H1 (cell line): ENCODE measurements at regions not wholly inside any gene's neighbourhood (a gene's known extent, or its start where the extent isn't known, plus 50 kb on each side); places are given as distances from the start of the nearest gene placed in this dataset.

ENCODE experiments used
- CTCF ChIA-PET: fragments of 300-600 bp; sonication (Branson Sonifier 250); formaldehyde crosslinking; loops from one replicate; lab custom pipeline; 2021; ENCODE audit not compliant: partially characterized antibody; lab: Charles Lee
- POLR2A ChIA-PET: fragments of 300-600 bp; sonication (Branson Sonifier 250); formaldehyde crosslinking; loops from one replicate; lab custom pipeline; 2021; ENCODE audit warnings: inconsistent platforms; ENCODE audit not compliant: partially characterized antibody; lab: Charles Lee
- DNase-seq, 2 experiments: peaks; one replicate each; pipeline versions ENCODE4 v3.0.0 to v3.0.0-alpha.2; 2010 to 2022; ENCODE audit warnings: low spot score in 2 of 2, low read depth in 1 of 2, mixed read lengths in 1 of 2
- FAIRE-seq: peaks from 2 replicates; lab custom pipeline; 2011; peaks lifted over from hg19 to GRCh38; lab: Jason Lieb, UNC
- H2AFZ ChIP-seq: 2 replicates; pipeline ENCODE4 v1.8.1; 2012; ENCODE audit warnings: low read length, inconsistent platforms
- H2AK5ac ChIP-seq: 2 replicates; pipeline ENCODE4 v1.6.1; 2013; ENCODE audit warnings: low read depth, low read length
- H2BK120ac ChIP-seq: replicated peaks from 2 replicates; pipeline ENCODE3; 2013; ENCODE audit warnings: low read depth, low read length, inconsistent platforms
- H2BK12ac ChIP-seq: 2 replicates; pipeline ENCODE4 v1.6.1; 2013; ENCODE audit warnings: low read depth, low read length
- H2BK15ac ChIP-seq: 2 replicates; pipeline ENCODE4 v1.6.1; 2013; ENCODE audit warnings: low read length
- H2BK20ac ChIP-seq: 2 replicates; pipeline ENCODE4 v1.6.1; 2013; ENCODE audit warnings: low read length
- H2BK5ac ChIP-seq: 2 replicates; pipeline ENCODE4 v1.6.1; 2013; ENCODE audit warnings: low read depth, low read length
- H3K14ac ChIP-seq: 2 replicates; pipeline ENCODE4 v1.6.1; 2013; ENCODE audit warnings: inconsistent platforms; ENCODE audit not compliant: insufficient read length
- H3K18ac ChIP-seq: 2 replicates; pipeline ENCODE4 v1.6.1; 2013; ENCODE audit warnings: low read length; ENCODE audit errors: extremely low read depth
- H3K23ac ChIP-seq: 2 replicates; pipeline ENCODE4 v1.6.1; 2013; ENCODE audit warnings: inconsistent platforms; ENCODE audit not compliant: insufficient read length
- H3K23me2 ChIP-seq: 2 replicates; pipeline ENCODE4 v1.6.1; 2013; ENCODE audit warnings: low read depth, low read length
- H3K27ac ChIP-seq: 2 replicates; pipeline ENCODE4 v1.6.1; 2011; ENCODE audit warnings: low read depth, low read length, inconsistent platforms
- H3K27me3 ChIP-seq, 4 experiments: replicated peaks in 1 of 4; 1 replicate in 1 of 4; 2 replicates in 3 of 4; pipeline versions ENCODE4 v1.6.1 to v1.8.1; 2011 to 2013; ENCODE audit warnings: low read length in 3 of 4, mild to moderate bottlenecking in 3 of 4, inconsistent platforms in 2 of 4, mixed read lengths in 2 of 4, moderate library complexity in 1 of 4; ENCODE audit not compliant: control insufficient read depth in 3 of 4, insufficient read depth in 3 of 4; ENCODE audit errors: extremely low read depth in 1 of 4
- H3K36me3 ChIP-seq, 4 experiments: 2 replicates each; pipeline versions ENCODE4 v1.6.1 to v1.8.1; 2011 to 2013; ENCODE audit warnings: mild to moderate bottlenecking in 4 of 4, low read length in 3 of 4, moderate library complexity in 2 of 4, control low read depth in 1 of 4, inconsistent platforms in 1 of 4; ENCODE audit not compliant: insufficient read depth in 4 of 4, control insufficient read depth in 2 of 4
- H3K4ac ChIP-seq: replicated peaks from 2 replicates; pipeline ENCODE3; 2013; ENCODE audit warnings: low read length, low read depth, mixed read lengths, inconsistent platforms; ENCODE audit not compliant: insufficient read length
- H3K4me1 ChIP-seq, 4 experiments: replicated peaks in 1 of 4; 1 replicate in 1 of 4; 2 replicates in 3 of 4; pipeline versions ENCODE4 v1.6.1 to v1.8.1; 2011 to 2013; ENCODE audit warnings: low read length in 3 of 4, inconsistent platforms in 2 of 4, mixed read lengths in 1 of 4; ENCODE audit not compliant: insufficient read depth in 4 of 4, control insufficient read depth in 3 of 4
- H3K4me2 ChIP-seq, 2 experiments: 2 replicates each; pipeline versions ENCODE4 v1.6.1 to v1.8.1; 2011 to 2013; ENCODE audit warnings: low read depth in 2 of 2, low read length in 2 of 2, control low read depth in 1 of 2, inconsistent platforms in 1 of 2, mild to moderate bottlenecking in 1 of 2; ENCODE audit not compliant: insufficient read depth in 1 of 2
- H3K4me3 ChIP-seq, 4 experiments: fragments of 200-600, 300-600 bp in 1 of 4; sonication (generic), shearing (Covaris generic), sonication (Bioruptor Twin) in 1 of 4; 2 replicates each; pipeline versions ENCODE4 v1.5.1 to v1.8.1; 2011 to 2016; ENCODE audit warnings: low read length in 4 of 4, low read depth in 3 of 4, control low read depth in 2 of 4, inconsistent platforms in 2 of 4, mild to moderate bottlenecking in 2 of 4, mixed read lengths in 1 of 4, moderate library complexity in 1 of 4; ENCODE audit not compliant: insufficient read depth in 2 of 4; ENCODE audit errors: extremely low read depth in 1 of 4
- H3K56ac ChIP-seq: replicated peaks from 2 replicates; pipeline ENCODE3; 2013; ENCODE audit warnings: low read depth, mild to moderate bottlenecking, mixed read lengths, low read length, inconsistent platforms; ENCODE audit not compliant: insufficient read length
- H3K79me1 ChIP-seq: 2 replicates; pipeline ENCODE4 v1.6.1; 2013; ENCODE audit warnings: low read depth, low read length, control low read depth
- H3K79me2 ChIP-seq, 2 experiments: 2 replicates each; pipeline versions ENCODE4 v1.6.1 to v1.8.1; 2012 to 2013; ENCODE audit warnings: low read length in 2 of 2, mild to moderate bottlenecking in 2 of 2, inconsistent platforms in 1 of 2; ENCODE audit not compliant: insufficient read depth in 2 of 2, control insufficient read depth in 1 of 2
- H3K9ac ChIP-seq, 4 experiments: replicated peaks in 1 of 4; 1 replicate in 1 of 4; 2 replicates in 3 of 4; pipeline versions ENCODE4 v1.6.1 to v1.8.1; 2011 to 2013; ENCODE audit warnings: low read depth in 3 of 4, low read length in 3 of 4, control low read depth in 2 of 4, mild to moderate bottlenecking in 2 of 4, moderate library complexity in 2 of 4, inconsistent platforms in 1 of 4; ENCODE audit errors: extremely low read depth in 1 of 4
- H3K9me3 ChIP-seq, 2 experiments: 2 replicates each; pipeline versions ENCODE4 v1.6.1 to v1.8.1; 2012 to 2013; ENCODE audit warnings: mild to moderate bottlenecking in 2 of 2, moderate library complexity in 2 of 2, control low read depth in 1 of 2, inconsistent platforms in 1 of 2, low read depth in 1 of 2, low read length in 1 of 2, mixed read lengths in 1 of 2; ENCODE audit not compliant: insufficient read depth in 2 of 2
- H4K20me1 ChIP-seq, 2 experiments: replicated peaks in 1 of 2; 2 replicates each; pipeline versions ENCODE3 to v1.8.1; 2011 to 2013; ENCODE audit warnings: inconsistent platforms in 2 of 2, low read length in 2 of 2, mild to moderate bottlenecking in 1 of 2; ENCODE audit not compliant: insufficient read depth in 2 of 2, control insufficient read depth in 1 of 2
- H4K5ac ChIP-seq: 2 replicates; pipeline ENCODE4 v1.6.1; 2013; ENCODE audit warnings: low read length, low read depth, mixed read lengths, inconsistent platforms; ENCODE audit not compliant: insufficient read length
- H4K8ac ChIP-seq: 2 replicates; pipeline ENCODE4 v1.8.0; 2013; ENCODE audit warnings: mild to moderate bottlenecking, moderate library complexity, low read length, inconsistent platforms; ENCODE audit not compliant: insufficient read depth; ENCODE audit errors: extremely low read depth
- H4K91ac ChIP-seq: replicated peaks from 2 replicates; pipeline ENCODE3; 2013; ENCODE audit warnings: low read length, mixed read lengths, inconsistent platforms; ENCODE audit not compliant: insufficient read length
- E2F6 ChIP-seq: IDR thresholded peaks from 2 replicates; pipeline ENCODE4 v1.6.1; 2012; ENCODE audit warnings: inconsistent platforms
- SP4 ChIP-seq: IDR thresholded peaks from 2 replicates; pipeline ENCODE4 v1.6.1; 2012; ENCODE audit warnings: low read length, inconsistent platforms
- whole genome bisulfite sequencing, 2 experiments: shearing (Covaris generic) in 1 of 2; methylation state at CpG; one replicate each; pipeline versions ENCODE4 v1.1.6 to v1.1.7; 2013 to 2015; ENCODE audit warnings: low lambda C conversion rate in 2 of 2, mixed read lengths in 2 of 2, inconsistent platforms in 1 of 2, low coverage in 1 of 2, missing lambda C conversion rate in 1 of 2; ENCODE audit not compliant: insufficient replicate concordance in 2 of 2, insufficient coverage in 1 of 2, insufficient read length in 1 of 2; ENCODE audit errors: extremely low coverage in 1 of 2, missing lambda C conversion rate in 1 of 2; 5-methylcytosine and 5-hydroxymethylcytosine counted together

GRCh38 chr5:128877476-128877875 is 87.8 kb upstream of the SLC27A6 start:
- CTCF ChIA-PET: interaction anchor here (1.2 kb wide), 1 partner anchor 9 kb away, joined by 3 read pairs; no protein-coding TSS in a partner anchor
- Histone ChIP-seq H2BK15ac (no peak overlapping the region), H3K79me2 (no peaks in the 10 kb centered on the region)

More at GRCh38 chr5:128877476-128877875, 87.8 kb upstream of the SLC27A6 start:
- no peak for FAIRE-seq
- H3K9ac ChIP-seq: no peak overlapping the region
- H3K23ac ChIP-seq: no peak overlapping the region
- H3K56ac ChIP-seq: no peak overlapping the region
- no peak overlapping the region for H2BK20ac ChIP-seq
- H4K20me1 ChIP-seq: no peaks in the 10 kb centered on the region
- H3K4me3 ChIP-seq: no peak overlapping the region
- DNase-seq: no peak
- H3K4me2 ChIP-seq: no peak overlapping the region
- H3K23me2 ChIP-seq: no peaks in the 10 kb centered on the region
- no peak overlapping the region for H2BK120ac ChIP-seq
- no peaks in the 10 kb centered on the region for H3K36me3 ChIP-seq
- POLR2A ChIA-PET: no interaction called here
- no peaks in the 10 kb centered on the region for H3K79me1 ChIP-seq
- no peak overlapping the region for H2BK5ac ChIP-seq
- H3K14ac ChIP-seq: no peak overlapping the region
- TF ChIP-seq SP4 (no peak), E2F6 (no peak)
- no peaks in the 10 kb centered on the region for H3K27me3 ChIP-seq
- WGBS, 2 experiments: 77% methylated on average over 4 of the region's 4 CpGs; no CpG with 5 or more reads in 1 of the 2 experiments
- no peak overlapping the region for H2AK5ac ChIP-seq
- H4K5ac ChIP-seq: no peak overlapping the region
- H2AFZ ChIP-seq: no peak overlapping the region
- no peak overlapping the region for H4K8ac ChIP-seq
- H3K4ac ChIP-seq: no peak overlapping the region
- peaks cover 0 to 6% (median 0%) of the 10 kb centered on the region in 4 experiments; a peak in 2 of 7 replicates for H3K4me1 ChIP-seq
- H3K27ac ChIP-seq: no peak overlapping the region
- no peaks in the 10 kb centered on the region for H3K9me3 ChIP-seq
- no peak overlapping the region for H2BK12ac ChIP-seq
- no peak overlapping the region for H4K91ac ChIP-seq
- H3K18ac ChIP-seq: no peak overlapping the region
